GM18508 (cell line): ENCODE measurements at regions not wholly inside any gene's neighbourhood (a gene's known extent, or its start where the extent isn't known, plus 50 kb on each side); places are given as distances from the start of the nearest gene placed in this dataset.

Source experiments
- ATAC-seq: cut with Tn5 transposase; IDR thresholded peaks from one replicate; pipeline ENCODE4 v1.9.1; 2021; ENCODE audit warnings: moderate number of reproducible peaks; ENCODE audit not compliant: insufficient read depth, unreplicated experiment

DNA sequence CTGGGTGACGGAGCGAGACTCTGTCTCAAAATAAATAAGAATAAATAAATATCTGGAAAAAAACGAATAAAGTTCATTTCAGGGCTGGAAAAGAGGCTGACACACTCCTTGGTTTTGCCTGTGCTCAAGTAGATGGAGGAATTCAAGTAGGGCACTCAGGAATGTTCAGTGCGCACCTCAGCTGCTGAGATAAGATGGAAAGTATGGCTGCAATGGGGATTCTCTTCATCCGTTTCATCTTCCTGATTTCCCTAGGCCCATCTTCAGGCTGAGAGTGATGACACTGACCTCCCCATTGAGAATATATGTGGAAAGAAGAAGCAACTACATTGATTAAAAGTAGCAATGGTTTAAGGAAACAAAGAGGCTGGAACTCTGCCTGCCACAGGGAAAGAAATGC, 130.5 kb upstream of the ZNF644 start:
- no peak for ATAC-seq

DNA sequence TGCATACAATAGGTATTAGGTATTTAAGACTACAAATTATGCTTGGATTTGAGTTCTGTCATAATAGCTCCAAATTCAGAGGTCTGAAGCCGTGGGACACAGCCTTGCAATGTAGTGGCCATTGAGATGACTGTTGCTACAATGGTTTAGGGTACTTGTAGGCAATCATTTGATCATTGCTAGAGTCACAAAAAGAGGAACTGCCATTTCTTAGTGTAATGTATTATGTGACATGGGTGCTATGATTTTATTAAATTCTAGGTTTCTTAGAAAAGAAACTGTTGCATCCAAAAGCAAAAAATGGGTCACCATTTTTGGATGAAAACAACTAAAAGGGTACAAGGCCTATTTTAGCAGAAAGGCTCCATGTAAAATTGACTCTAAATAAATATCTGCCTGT, 129.9 kb upstream of the ZNF644 start:
- ATAC-seq: no peak

GRCh38 chr1:91148641-91149069, 126.8 kb upstream of the ZNF644 start:
- no peak for ATAC-seq

DNA sequence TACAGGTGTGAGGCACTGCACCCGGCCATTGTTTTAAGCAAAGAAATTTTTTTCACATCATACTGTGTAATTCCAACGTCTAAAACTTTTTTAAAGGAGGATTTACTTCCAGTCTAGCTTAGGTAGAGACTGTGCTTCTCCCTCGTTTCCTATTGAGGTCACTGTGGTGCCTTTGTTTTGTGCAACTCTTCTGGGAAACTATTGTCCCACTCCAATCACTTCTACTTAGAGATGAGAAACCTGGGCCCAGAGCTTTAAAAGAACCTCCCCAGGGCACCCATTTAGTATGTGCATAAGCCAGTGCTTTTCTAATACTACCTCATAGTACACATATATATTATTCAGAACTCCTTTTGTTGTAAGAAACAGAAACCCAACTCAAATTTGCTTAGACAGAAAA, 120.0 kb upstream of the ZNF644 start:
- ATAC-seq: no peak

DNA sequence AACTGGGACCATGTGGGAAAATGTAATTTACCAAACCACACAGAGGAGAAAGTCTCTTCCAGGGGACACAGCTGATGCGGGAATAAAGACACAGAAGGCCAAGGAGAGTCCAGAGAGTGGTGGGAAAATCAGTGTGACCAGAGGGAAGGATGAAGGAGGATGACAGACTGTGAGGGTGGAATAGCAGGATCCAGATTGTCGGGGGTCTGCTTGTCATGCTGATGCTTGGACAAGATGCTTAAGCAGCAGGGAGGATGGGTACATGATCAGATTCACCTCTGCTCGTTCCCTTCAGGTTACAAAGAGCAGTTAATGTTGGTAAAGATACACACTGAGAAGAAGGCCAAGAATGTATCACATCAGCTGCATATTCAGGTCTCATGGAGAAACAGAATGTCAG, 117.1 kb upstream of the ZNF644 start:
- no peak for ATAC-seq

GRCh38 chr1:91137173-91137852, 115.5 kb upstream of the ZNF644 start:
- no peak for ATAC-seq

DNA sequence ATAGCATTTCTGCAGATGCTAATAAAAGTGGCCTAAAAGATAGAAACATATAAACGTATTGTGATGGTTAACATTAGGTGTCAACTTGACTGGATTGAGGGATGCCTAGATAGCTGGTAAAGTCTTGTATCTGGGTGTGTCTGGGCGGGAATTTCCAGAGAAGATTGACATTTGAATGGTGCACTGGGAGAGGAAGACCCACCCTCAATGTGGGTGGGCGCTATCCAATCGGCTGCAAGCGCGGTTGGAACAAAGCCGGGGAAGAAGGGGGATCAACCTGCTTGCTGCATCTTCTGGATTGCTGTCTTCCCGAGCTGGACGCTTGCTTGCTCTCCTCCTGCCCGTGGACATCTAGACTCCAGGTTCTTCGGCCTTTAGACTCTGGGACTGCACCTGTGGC, 114.0 kb upstream of the ZNF644 start:
- ATAC-seq: no peak

DNA sequence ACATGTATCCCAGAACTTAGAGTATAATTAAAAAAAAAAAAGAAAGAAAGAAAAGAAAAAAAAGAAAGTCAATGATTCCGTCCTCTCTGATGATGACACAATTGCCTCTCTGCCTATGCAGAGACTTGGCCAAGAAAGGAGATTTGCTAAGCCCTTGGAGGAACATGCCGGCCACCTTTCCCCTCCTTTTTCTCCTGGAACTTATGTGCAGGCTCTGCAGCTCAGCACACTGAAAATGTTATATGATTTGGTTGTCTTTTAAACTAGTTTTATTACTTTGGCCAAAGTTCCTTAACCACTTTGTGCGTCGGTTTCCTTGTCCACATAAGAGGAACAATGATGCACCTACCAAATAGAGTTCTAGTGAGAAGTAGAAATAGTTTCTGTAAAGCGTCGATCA, 111.4 kb upstream of the ZNF644 start:
- no peak for ATAC-seq

- ATAC-seq: no peak
These were observed 108.6 kb upstream of the ZNF644 start for GRCh38 chr1:91130256-91130985.

GRCh38 chr1:91129458-91129857, 107.6 kb upstream of the ZNF644 start:
- no peak for ATAC-seq

- ATAC-seq: no peak
These were observed 107.2 kb upstream of the ZNF644 start for GRCh38 chr1:91129017-91129416.

- no peak for ATAC-seq
These were observed 103.2 kb upstream of the ZNF644 start for GRCh38 chr1:91124989-91125417.

- no peak for ATAC-seq
These were observed 102.6 kb upstream of the ZNF644 start for GRCh38 chr1:91124290-91124985.

DNA sequence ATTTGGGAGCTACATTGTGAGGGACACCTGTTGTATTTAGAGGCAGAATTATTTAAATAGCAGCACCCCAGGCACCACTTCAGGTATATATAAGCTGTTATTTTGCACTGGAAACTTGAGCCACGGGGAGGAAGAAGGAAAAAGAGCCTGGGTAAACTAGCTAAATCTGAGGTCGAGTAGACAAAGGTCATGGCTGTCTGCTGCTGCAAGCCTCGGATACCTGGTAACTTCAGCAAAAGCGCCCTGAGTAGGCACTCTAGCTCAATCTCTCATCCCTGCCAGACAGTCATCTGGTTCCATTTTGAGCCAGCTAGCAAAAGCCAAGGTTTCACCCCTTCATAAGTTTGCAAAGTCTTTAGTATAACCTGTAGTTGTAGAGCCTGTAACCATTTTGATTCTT, 101.9 kb upstream of the ZNF644 start:
- ATAC-seq: no peak

GRCh38 chr1:91123319-91123718, 101.5 kb upstream of the ZNF644 start:
- no peak for ATAC-seq

DNA sequence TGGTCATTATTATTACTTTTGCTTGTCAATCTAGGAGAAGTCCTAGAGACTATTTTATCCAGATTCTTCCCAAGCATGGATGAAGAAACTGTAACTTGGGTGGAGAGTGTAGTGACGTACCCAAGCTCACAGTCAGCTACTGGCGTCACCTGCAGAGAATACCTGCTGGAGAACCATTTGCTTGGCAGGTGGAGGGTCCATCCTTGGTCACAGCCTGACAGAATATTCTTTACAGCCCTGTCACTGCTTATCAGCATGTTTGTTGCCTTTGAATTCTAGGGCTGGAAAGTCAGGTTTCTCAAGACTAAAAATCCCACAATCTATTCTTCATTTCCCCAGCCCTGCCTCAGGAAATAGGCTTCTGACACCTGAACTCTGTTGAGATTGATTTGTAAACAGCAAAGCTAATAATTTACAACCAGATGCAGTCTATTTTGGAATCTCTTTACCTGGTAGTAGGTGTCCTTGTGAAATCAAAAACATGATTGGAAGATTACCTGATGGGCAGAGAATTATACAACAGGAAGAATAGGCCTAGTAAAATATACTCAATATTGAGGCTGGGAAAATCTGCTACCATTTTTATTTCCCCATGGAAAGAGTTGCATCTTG, 100.4 kb upstream of the ZNF644 start:
- ATAC-seq: no peak

GRCh38 chr1:91121366-91121765, 99.5 kb upstream of the ZNF644 start:
- ATAC-seq: no peak

GRCh38 chr1:91120936-91121335, 99.1 kb upstream of the ZNF644 start:
- ATAC-seq: no peak

GRCh38 chr1:91120421-91120820, 98.6 kb upstream of the ZNF644 start:
- no peak for ATAC-seq

DNA sequence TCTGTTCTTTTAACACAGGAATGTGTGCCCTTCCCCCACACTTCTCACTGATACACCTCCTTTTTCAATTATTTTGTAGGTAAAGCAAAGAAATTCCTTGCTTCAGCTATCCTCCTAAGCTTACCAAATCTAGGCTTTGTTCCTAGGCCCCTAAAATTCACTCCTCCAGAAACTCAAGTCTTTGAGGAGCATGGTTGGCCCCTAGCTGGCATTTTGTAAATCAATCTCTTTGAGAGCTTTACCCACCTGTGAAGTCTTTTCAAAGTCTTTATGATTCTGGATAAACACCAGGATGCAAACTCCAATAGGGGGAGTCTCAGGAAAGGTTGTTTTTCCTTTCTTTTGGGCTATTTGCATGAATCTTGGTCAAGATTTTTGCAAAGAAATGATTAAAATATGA, 82.9 kb upstream of the ZNF644 start:
- ATAC-seq: no peak

- ATAC-seq: no peak
These were observed 79.5 kb upstream of the ZNF644 start for GRCh38 chr1:91101328-91101727.
